Stomach (tissue), 4 donors: ENCODE measurements at regions not wholly inside any gene's neighbourhood (a gene's known extent, or its start where the extent isn't known, plus 50 kb on each side); places are given as distances from the start of the nearest gene placed in this dataset.

Experiments
- CTCF ChIP-seq, 7 experiments: fragments of 450-650 bp in 4 of 7; fragments of 200-600 bp in 3 of 7; sonication (generic) in 3 of 7; IDR thresholded peaks; one replicate each; pipeline ENCODE4 v1.5.1; 2016 to 2019; ENCODE audit warnings: antibody characterized with exemption in 7 of 7, control low read depth in 2 of 7, mild to moderate bottlenecking in 1 of 7
- POLR2A ChIP-seq, 4 donors: fragments of 450-650 bp; IDR thresholded peaks; one replicate each; pipeline ENCODE4 v1.6.1; 2016; ENCODE audit warnings: antibody characterized with exemption in 4 of 4, control low read depth in 2 of 4, mild to moderate bottlenecking in 1 of 4, moderate library complexity in 1 of 4

- TF ChIP-seq POLR2A (IDR thresholded peaks at IDR 0.05): no peak
- TF ChIP-seq CTCF (IDR thresholded peaks at IDR 0.05): no peak
These were observed 546.0 kb upstream of the GRAMD2B start for GRCh38 chr5:125877248-125877647.
